GM18868 (cell line): ENCODE measurements at regions not wholly inside any gene's neighbourhood (a gene's known extent, or its start where the extent isn't known, plus 50 kb on each side); places are given as distances from the start of the nearest gene placed in this dataset.
"Not testable (repeated sequence)": the region's sequence is repeated elsewhere in the genome, so short reads cannot be mapped to it uniquely, and the experiment has no call there.

Experiments used
- ATAC-seq: cut with Tn5 transposase; IDR thresholded peaks from one replicate; pipeline ENCODE4 v1.9.1; 2021; ENCODE audit warnings: mild to moderate bottlenecking, moderate library complexity; ENCODE audit not compliant: unreplicated experiment

GRCh38 chr9:3660936-3661335 is 135.1 kb upstream of the RFX3 start:
- no peak for ATAC-seq

GRCh38 chr9:3659647-3660046 is 133.8 kb upstream of the RFX3 start:
- no peak for ATAC-seq

- ATAC-seq, result no peak
Measured at GRCh38 chr9:3658964-3659363, 133.2 kb upstream of the RFX3 start.

DNA sequence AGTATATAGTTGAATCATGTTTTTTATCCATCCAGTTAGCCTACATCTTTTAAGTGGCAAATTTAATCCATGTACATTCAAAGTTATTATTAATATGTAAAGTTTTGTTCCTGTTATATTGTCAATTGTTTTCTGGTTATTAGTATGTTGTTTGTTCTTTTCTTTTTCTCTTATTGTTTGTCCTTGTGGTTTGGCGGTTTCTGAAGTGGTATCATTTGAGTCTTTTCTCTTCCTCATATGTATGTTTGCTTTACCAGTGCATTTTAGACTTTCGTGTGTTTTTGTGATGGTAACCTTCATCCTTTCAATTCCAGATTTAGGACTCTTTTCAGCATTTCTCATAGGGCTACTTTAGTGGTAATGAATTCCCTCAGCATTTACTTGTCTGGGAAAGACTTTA is 130.4 kb upstream of the RFX3 start:
- peak; percentile 70 for ATAC-seq

DNA sequence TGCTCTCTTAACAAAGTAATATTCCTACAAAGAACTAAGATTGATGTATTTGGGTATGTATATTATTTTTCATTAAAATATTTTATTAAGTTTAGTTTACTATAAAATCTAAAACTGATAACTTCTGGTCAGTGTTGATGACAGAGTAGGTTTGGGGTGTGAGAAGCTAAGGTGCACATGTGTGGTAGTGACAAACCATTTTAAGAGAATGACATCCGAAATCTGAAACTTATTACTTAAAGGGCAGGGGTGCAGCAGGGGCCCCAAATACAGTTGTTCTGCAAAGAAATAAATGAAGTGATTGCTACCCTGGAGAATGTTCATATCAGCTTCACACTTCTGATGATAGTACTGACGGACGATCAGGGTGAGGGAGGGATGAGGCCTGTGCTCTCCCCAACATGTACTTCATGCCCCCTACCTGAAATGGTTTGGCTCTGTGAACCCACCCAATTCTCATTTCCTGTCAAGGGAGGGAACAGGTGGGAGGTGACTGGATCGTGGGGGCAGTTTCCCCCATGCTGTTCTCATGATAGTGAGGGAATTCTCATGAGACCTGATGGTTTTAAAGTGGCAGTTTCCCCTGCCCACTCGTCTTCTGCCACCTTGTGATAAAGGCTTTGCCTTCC is 125.3 kb upstream of the RFX3 start:
- ATAC-seq, result peak; percentile 59

- ATAC-seq, result no peak
Measured at GRCh38 chr9:3648722-3649246, 123.0 kb upstream of the RFX3 start.

- ATAC-seq, result no peak
Measured at GRCh38 chr9:3648266-3648665, 122.5 kb upstream of the RFX3 start.

DNA sequence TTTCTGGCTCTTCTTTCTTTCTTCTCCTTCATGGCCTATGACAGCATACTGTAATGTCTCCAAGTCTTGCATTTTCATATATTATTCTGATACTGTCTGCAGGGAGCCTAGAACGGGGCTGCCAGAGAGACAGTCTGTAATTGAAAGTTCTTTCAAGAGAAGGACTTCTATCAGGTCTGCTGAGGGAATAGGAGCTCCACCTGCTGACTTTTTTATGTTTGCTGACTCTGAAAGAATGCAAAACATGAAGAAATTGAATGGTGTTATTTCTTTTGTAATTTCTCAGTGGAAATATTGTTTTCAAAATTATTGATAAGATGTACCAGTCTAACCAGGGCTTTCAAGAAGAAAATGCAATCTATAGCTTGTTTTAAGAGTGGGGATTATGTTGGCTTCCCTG is 121.9 kb upstream of the RFX3 start:
- ATAC-seq, result no peak

- ATAC-seq, result no peak
Measured at GRCh38 chr9:3646226-3646625, 120.4 kb upstream of the RFX3 start.

- not testable (repeated sequence) for ATAC-seq
Measured at GRCh38 chr9:3642075-3642474, 116.3 kb upstream of the RFX3 start.

- no peak for ATAC-seq
Measured at GRCh38 chr9:3629495-3629894, 103.7 kb upstream of the RFX3 start.

DNA sequence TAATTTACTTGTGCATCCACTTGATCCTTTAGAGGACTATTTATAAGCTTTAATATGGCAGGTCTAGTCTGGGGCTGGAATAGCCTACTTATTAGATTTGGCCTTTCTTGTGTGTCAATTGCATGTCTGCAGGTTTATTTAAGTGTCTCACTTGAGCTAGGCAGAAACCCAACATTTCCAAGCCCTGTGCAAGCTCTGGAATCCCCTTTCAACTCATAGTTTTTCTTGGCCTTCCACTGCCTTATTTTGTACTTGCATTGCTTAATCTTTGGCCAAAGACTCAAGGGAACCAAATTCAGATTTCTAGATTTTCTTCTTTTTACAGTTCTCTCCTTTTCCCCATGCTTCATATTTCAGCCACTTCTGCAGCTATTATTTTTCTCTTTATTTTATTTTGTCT is 102.4 kb upstream of the RFX3 start:
- ATAC-seq, result no peak

GRCh38 chr9:3608011-3608410 is 82.2 kb upstream of the RFX3 start:
- peak; percentile 72 for ATAC-seq

DNA sequence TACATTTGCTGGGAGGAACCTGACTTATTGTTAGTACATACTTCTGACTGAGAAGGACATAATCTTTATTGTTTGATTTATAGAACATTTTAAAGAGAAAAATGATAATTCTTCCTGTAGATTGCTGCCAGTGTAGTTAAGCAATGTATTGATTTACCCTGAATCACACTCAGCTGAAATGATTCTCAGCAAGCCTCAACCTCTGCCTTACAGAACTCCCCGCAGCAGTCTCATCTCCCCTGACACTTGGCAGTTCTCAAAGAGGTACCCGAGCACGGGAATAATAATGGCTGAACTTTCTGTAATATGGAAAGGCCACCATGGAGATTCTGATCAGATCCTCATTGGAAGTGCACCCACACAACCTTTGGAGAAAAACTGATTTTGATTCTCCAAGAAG is 74.9 kb upstream of the RFX3 start:
- no peak for ATAC-seq

DNA sequence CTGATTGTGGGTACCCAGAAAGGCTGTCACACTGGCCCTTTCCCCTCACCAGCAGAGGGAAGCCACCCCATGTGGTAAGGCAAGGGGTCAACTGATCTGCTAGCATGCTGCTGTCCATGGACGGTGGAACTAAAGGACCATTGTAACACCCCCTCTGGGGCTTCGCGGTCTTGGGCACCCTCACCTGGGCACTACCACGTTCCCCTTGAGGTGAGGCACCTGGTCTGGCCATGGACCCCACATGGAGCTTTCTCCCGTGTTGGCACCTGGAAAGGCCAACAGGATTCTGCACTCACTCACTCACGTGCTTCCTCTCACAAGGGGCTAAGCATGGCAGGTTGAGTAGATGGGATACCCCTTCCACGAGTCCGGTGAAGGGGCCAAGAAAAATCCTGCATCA is 72.0 kb upstream of the RFX3 start:
- no peak for ATAC-seq

GRCh38 chr9:3586066-3586465 is 60.3 kb upstream of the RFX3 start:
- no peak for ATAC-seq

DNA sequence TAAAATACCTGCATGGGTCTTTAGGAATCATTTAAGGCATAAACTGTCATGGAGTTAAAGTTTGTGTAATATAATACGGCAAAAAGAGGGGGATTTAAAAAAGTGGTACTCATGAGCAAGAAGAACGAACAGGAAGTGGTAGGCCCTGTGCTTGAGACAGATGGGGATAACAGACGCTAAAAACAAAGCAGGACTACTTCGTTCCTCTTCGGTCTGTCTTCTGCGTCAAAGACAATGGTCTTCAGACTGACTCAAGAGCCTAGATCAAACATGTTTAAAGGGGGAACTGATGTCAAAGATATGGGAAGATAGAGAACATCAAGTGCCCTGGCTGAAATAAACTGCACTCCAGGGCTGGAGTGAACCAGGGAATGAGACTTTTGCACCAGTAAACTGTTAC is 59.8 kb upstream of the RFX3 start:
- ATAC-seq, result no peak

- no peak for ATAC-seq
Measured at GRCh38 chr9:3578786-3579185, 53.0 kb upstream of the RFX3 start.

- ATAC-seq, result no peak
Measured at GRCh38 chr9:3576328-3576727, 50.5 kb upstream of the RFX3 start.

DNA sequence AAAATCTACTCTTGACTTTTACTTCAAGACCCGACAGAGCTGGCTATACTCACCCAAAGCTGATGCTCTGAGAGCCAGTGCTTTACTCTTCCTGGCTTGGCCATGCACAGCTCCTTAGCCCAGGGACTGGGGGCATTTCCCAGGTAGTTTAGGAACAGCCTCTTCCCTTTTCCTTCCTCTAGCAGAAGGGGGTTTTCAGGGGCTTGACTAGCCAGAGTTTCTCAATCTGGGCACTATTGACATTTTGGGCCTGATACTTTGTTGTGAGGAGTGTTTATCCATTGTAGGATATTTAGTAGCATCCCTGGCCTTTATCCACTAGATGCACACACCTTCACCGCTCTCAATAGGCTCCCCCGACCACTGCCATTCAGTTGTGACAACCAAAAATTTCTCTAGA is 50.0 kb upstream of the RFX3 start:
- ATAC-seq, result no peak
